Bronchial epithelial cell (primary cell): ENCODE measurements at regions not wholly inside any gene's neighbourhood (a gene's known extent, or its start where the extent isn't known, plus 50 kb on each side); places are given as distances from the start of the nearest gene placed in this dataset.

Source experiments
- DNase-seq: peaks from one replicate; pipeline ENCODE4 v3.0.0-alpha.2; 2010; ENCODE audit warnings: low read depth
- FAIRE-seq: peaks from 2 replicates; lab custom pipeline; 2011; peaks lifted over from hg19 to GRCh38; lab: Jason Lieb, UNC
- H3K27me3 ChIP-seq: 2 replicates; pipeline ENCODE4 v1.5.1; 2011; ENCODE audit warnings: low read length; ENCODE audit not compliant: control insufficient read depth, insufficient read depth
- H3K36me3 ChIP-seq: 2 replicates; pipeline ENCODE4 v1.5.1; 2011; ENCODE audit warnings: low read length; ENCODE audit not compliant: control insufficient read depth, insufficient read depth
- H3K4me3 ChIP-seq: 2 replicates; pipeline ENCODE4 v1.5.1; 2011; ENCODE audit warnings: mild to moderate bottlenecking, low read depth, low read length, control low read depth
- CTCF ChIP-seq: IDR thresholded peaks from 2 replicates; pipeline ENCODE4 v1.5.1; 2011; ENCODE audit warnings: mild to moderate bottlenecking, moderate library complexity, low read length, control low read depth, inconsistent platforms; ENCODE audit not compliant: insufficient read depth, severe bottlenecking

- no peaks in the 10 kb centered on the region for H3K36me3 ChIP-seq
- FAIRE-seq, result no peak
- H3K4me3 ChIP-seq, result no peak overlapping the region
- DNase-seq, result no peak
- H3K27me3 ChIP-seq, result no peaks in the 10 kb centered on the region
- TF ChIP-seq CTCF, result no peak
Observed at GRCh38 chr11:101277036-101277435, 147.4 kb upstream of the PGR start.

- Histone ChIP-seq H3K36me3 (no peaks in the 10 kb centered on the region), H3K4me3 (no peak overlapping the region), H3K27me3 (no peaks in the 10 kb centered on the region)
- FAIRE-seq (no peak), DNase-seq (no peak)
- no peak for TF ChIP-seq CTCF
Observed at GRCh38 chr11:101269990-101270660, 140.5 kb upstream of the PGR start.

- Histone ChIP-seq H3K27me3 (no peaks in the 10 kb centered on the region), H3K4me3 (no peak overlapping the region), H3K36me3 (no peaks in the 10 kb centered on the region)
- no peak for FAIRE-seq
- DNase-seq, result no peak
- TF ChIP-seq CTCF, result no peak
Observed at GRCh38 chr11:101269390-101269789, 139.8 kb upstream of the PGR start.

- Histone ChIP-seq H3K27me3 (no peaks in the 10 kb centered on the region), H3K4me3 (no peak overlapping the region), H3K36me3 (no peaks in the 10 kb centered on the region)
- FAIRE-seq (no peak), DNase-seq (no peak)
- no peak for TF ChIP-seq CTCF
Observed at GRCh38 chr11:101267654-101268053, 138.0 kb upstream of the PGR start.

- FAIRE-seq, result no peak
- H3K36me3 ChIP-seq, result no peaks in the 10 kb centered on the region
- H3K27me3 ChIP-seq, result no peaks in the 10 kb centered on the region
- no peak overlapping the region for H3K4me3 ChIP-seq
- no peak for DNase-seq
- no peak for TF ChIP-seq CTCF
Observed at GRCh38 chr11:101264306-101264705, 134.7 kb upstream of the PGR start.

DNA sequence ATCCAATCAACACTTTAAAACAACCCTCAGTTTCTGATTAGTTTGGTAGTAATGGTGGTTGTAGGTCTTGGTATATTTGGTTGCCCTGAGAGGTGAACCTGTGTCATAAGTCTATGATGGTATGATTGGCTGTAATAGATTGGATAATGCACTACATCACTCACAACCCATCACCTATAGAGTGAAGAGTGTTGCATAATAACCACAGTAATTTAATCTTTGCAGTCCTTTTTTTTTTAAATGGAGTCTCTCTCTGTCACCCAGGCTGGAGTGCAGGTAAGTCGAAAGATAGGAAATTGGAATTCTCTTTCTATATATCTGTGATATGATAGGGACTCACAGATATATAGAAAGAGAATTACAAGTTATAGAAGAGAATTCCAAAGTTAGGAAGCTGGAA lies 133.4 kb upstream of the PGR start:
- Histone ChIP-seq H3K36me3 (no peaks in the 10 kb centered on the region), H3K4me3 (no peak overlapping the region), H3K27me3 (no peaks in the 10 kb centered on the region)
- TF ChIP-seq CTCF, result no peak
- DNase-seq, result peak; percentile 7
- FAIRE-seq, result no peak
